Gastrocnemius medialis (tissue), 4 donors: ENCODE measurements at regions not wholly inside any gene's neighbourhood (a gene's known extent, or its start where the extent isn't known, plus 50 kb on each side); places are given as distances from the start of the nearest gene placed in this dataset.

Source experiments
- CTCF ChIP-seq, 5 experiments: fragments of 450-650 bp in 3 of 5; fragments of 200-600 bp in 2 of 5; sonication (generic) in 2 of 5; IDR thresholded peaks in 4 of 5; conservative IDR thresholded peaks in 1 of 5; 1 replicate in 4 of 5; 2 replicates in 1 of 5; pipeline ENCODE4 v1.5.1; 2016 to 2019; ENCODE audit warnings: antibody characterized with exemption in 5 of 5, mild to moderate bottlenecking in 3 of 5, moderate library complexity in 3 of 5
- POLR2A ChIP-seq, 2 donors: fragments of 450-650 bp; IDR thresholded peaks; one replicate each; pipeline ENCODE4 v1.6.1; 2017; ENCODE audit warnings: antibody characterized with exemption in 2 of 2, mild to moderate bottlenecking in 2 of 2, moderate library complexity in 2 of 2

- TF ChIP-seq POLR2A (IDR thresholded peaks at IDR 0.05) (no peak), CTCF (IDR thresholded peaks at IDR 0.05 in 4 of 5, conservative IDR thresholded peaks at IDR 0.05 in 1 of 5) (no peak)
Measured at GRCh38 chr17:74010903-74011302, 192.6 kb upstream of the RPL38 start.
